ENCODE measurements at regions not wholly inside any gene's neighbourhood (a gene's known extent, or its start where the extent isn't known, plus 50 kb on each side); places are given as distances from the start of the nearest gene placed in this dataset.

DNA sequence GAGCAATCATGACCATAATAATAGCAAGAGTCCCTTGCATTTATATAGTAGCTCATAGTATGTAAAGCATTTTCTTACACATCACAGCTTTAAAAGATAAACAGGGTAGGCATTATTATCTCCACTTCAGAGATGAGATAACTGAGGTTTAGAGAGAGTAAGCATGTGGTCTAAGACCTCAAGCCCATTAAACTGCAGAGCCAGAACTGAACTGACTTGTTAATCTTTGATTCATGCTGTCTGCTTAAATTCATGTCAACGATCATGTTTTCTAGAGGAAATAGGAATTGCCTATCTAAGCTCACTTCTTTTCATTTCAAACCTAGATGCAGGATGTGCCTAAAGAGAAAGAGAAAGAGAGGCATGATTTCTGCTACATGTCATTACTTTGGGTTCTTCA, 524.8 kb downstream of the PTPRC start:
- POLR2A ChIA-PET: no interaction called here
- H3K4me3 ChIP-seq (ENCODE audit: low read depth, low read length): no peak overlapping the region
- CTCF ChIA-PET: no interaction called here

DNA sequence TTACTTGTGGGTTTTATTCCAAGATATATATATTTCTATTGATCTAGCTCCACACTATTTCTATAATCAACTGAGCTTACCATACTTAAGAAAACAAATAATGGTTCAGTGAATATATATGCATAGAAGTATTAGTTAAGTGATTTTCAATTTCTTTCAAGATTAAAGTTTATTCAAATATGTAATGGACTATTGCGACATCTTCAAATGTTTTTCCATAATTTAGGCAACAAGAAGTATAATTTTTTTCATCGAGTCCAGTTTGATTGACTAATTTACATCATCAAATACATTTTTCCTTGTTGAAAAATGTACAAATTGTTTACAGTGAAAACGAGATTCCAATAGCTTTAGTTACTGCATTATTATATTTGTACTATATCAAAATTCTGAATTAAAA, 528.6 kb downstream of the PTPRC start:
- ChIA-PET CTCF (no interaction called here), POLR2A (no interaction called here)
- no peak for TF ChIP-seq ZNF202 (tag by site-specific recombination; IDR thresholded peaks at IDR 0.05; ENCODE audit: borderline replicate concordance)
- TF ChIP-seq, protein P1, sequence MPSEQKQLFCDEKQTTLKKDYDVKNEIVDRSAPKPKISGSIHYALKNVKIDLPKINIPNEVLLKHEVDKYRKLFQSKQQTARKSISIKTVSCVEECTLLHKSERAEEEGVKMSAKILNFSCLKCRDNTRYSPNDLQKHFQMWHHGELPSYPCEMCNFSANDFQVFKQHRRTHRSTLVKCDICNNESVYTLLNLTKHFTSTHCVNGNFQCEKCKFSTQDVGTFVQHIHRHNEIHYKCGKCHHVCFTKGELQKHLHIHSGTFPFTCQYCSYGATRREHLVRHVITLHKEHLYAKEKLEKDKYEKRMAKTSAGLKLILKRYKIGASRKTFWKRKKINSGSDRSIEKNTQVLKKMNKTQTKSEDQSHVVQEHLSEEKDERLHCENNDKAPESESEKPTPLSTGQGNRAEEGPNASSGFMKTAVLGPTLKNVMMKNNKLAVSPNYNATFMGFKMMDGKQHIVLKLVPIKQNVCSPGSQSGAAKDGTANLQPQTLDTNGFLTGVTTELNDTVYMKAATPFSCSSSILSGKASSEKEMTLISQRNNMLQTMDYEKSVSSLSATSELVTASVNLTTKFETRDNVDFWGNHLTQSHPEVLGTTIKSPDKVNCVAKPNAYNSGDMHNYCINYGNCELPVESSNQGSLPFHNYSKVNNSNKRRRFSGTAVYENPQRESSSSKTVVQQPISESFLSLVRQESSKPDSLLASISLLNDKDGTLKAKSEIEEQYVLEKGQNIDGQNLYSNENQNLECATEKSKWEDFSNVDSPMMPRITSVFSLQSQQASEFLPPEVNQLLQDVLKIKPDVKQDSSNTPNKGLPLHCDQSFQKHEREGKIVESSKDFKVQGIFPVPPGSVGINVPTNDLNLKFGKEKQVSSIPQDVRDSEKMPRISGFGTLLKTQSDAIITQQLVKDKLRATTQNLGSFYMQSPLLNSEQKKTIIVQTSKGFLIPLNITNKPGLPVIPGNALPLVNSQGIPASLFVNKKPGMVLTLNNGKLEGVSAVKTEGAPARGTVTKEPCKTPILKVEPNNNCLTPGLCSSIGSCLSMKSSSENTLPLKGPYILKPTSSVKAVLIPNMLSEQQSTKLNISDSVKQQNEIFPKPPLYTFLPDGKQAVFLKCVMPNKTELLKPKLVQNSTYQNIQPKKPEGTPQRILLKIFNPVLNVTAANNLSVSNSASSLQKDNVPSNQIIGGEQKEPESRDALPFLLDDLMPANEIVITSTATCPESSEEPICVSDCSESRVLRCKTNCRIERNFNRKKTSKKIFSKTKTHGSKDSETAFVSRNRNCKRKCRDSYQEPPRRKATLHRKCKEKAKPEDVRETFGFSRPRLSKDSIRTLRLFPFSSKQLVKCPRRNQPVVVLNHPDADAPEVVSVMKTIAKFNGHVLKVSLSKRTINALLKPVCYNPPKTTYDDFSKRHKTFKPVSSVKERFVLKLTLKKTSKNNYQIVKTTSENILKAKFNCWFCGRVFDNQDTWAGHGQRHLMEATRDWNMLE (tag by site-specific recombination; conservative IDR thresholded peaks at IDR 0.05; ENCODE audit: low read depth): no peak
- Histone ChIP-seq H3K36me3 (ENCODE audit: control insufficient read depth in 2 of 2, insufficient read depth in 1 of 2, low read length in 2 of 2) (no peaks in the 10 kb centered on the region), H3K4me1 (ENCODE audit: control insufficient read depth, insufficient read depth, low read length) (no peaks in the 10 kb centered on the region), H3K4me3 (ENCODE audit: low read depth, low read length) (no peak overlapping the region), H3K9me3 (ENCODE audit: control insufficient read depth, insufficient read depth, low read depth, low read length) (no peaks in the 10 kb centered on the region), H3K27ac (ENCODE audit: extremely low read depth, low read depth, low read length) (no peak overlapping the region)

More for the DNA sequence above, 524.8 kb downstream of the PTPRC start:
- TF ChIP-seq ZBTB17 (tag by site-specific recombination; IDR thresholded peaks at IDR 0.05) (no peak), ZNF747 (tag by site-specific recombination; IDR thresholded peaks at IDR 0.05) (no peak), YY2 (tag by site-specific recombination; IDR thresholded peaks at IDR 0.05) (no peak), ZNF529 (tag by site-specific recombination; IDR thresholded peaks at IDR 0.05; ENCODE audit: insufficient replicate concordance) (no peak), SP2 (tag by site-specific recombination; IDR thresholded peaks at IDR 0.05) (no peak), ZNF19 (tag by site-specific recombination; IDR thresholded peaks at IDR 0.05; ENCODE audit: low read depth) (no peak), ZFP41 (tag by site-specific recombination; IDR thresholded peaks at IDR 0.05; ENCODE audit: borderline replicate concordance) (no peak), ZNF560 (tag by site-specific recombination; IDR thresholded peaks at IDR 0.05; ENCODE audit: borderline replicate concordance) (no peak), ZNF140 (tag by site-specific recombination; IDR thresholded peaks at IDR 0.05) (no peak)
- TF ChIP-seq, protein P2, sequence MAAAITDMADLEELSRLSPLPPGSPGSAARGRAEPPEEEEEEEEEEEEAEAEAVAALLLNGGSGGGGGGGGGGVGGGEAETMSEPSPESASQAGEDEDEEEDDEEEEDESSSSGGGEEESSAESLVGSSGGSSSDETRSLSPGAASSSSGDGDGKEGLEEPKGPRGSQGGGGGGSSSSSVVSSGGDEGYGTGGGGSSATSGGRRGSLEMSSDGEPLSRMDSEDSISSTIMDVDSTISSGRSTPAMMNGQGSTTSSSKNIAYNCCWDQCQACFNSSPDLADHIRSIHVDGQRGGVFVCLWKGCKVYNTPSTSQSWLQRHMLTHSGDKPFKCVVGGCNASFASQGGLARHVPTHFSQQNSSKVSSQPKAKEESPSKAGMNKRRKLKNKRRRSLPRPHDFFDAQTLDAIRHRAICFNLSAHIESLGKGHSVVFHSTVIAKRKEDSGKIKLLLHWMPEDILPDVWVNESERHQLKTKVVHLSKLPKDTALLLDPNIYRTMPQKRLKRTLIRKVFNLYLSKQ (tag by site-specific recombination; IDR thresholded peaks at IDR 0.05; ENCODE audit: borderline replicate concordance): no peak
- Histone ChIP-seq H3K9me3 (ENCODE audit: control insufficient read depth, insufficient read depth, low read depth, low read length) (no peaks in the 10 kb centered on the region), H3K27ac (ENCODE audit: extremely low read depth, low read depth, low read length) (no peak overlapping the region), H3K36me3 (ENCODE audit: control insufficient read depth in 2 of 2, insufficient read depth in 1 of 2, low read length in 2 of 2) (no peaks in the 10 kb centered on the region), H3K4me1 (ENCODE audit: control insufficient read depth, insufficient read depth, low read length) (no peaks in the 10 kb centered on the region)

DNA sequence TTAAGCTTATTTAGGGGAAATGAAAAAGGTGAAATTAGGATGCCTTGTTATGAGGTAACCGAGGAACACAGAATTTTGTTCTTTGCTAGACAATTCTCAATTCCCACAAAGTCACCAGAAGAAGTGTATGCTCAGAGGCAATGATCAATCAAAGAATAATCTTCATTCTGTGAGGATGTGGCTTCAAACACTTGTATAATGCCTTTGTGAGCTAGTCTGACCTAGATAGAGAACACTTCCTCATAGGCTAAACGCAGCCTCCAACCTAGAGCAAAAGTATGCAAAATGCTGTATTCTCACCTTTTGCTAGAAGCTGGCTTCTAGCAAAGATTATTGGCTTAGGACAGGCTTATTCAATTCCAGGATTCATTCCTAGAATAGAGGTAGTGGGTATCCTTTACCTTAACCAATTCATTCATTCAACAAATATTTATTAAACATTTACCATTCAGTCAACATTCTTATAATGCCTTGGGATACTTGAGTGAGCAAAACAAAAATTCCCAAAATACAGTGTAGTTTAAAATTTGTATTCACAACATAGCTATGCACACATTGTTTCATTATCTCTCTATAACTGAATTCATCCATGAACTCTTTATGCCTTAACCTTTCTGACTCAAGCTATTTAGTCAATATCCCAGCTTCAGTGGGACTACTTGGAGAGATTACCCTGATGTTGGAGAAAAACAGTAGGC, 530.2 kb downstream of the PTPRC start:
- POLR2A ChIA-PET: no interaction called here
- TF ChIP-seq ZNF146 (tag by site-specific recombination; IDR thresholded peaks at IDR 0.05) (no peak), ZNF121 (tag by site-specific recombination; IDR thresholded peaks at IDR 0.05) (no peak), ZNF426 (tag by site-specific recombination; IDR thresholded peaks at IDR 0.05) (no peak), IKZF3 (tag by site-specific recombination; IDR thresholded peaks at IDR 0.05) (no peak), ZNF350 (tag by site-specific recombination; IDR thresholded peaks at IDR 0.05) (no peak), ZFP37 (tag by site-specific recombination; IDR thresholded peaks at IDR 0.05) (no peak), ZNF791 (tag by site-specific recombination; IDR thresholded peaks at IDR 0.05) (no peak), ZNF184 (tag by site-specific recombination; IDR thresholded peaks at IDR 0.05) (no peak), ZNF169 (tag by site-specific recombination; IDR thresholded peaks at IDR 0.05) (no peak), ZNF324 (tag by site-specific recombination; IDR thresholded peaks at IDR 0.05) (no peak), SP2 (tag by site-specific recombination; IDR thresholded peaks at IDR 0.05) (no peak), ZNF2 (tag by site-specific recombination; IDR thresholded peaks at IDR 0.05) (no peak)
- TF ChIP-seq, protein P3, sequence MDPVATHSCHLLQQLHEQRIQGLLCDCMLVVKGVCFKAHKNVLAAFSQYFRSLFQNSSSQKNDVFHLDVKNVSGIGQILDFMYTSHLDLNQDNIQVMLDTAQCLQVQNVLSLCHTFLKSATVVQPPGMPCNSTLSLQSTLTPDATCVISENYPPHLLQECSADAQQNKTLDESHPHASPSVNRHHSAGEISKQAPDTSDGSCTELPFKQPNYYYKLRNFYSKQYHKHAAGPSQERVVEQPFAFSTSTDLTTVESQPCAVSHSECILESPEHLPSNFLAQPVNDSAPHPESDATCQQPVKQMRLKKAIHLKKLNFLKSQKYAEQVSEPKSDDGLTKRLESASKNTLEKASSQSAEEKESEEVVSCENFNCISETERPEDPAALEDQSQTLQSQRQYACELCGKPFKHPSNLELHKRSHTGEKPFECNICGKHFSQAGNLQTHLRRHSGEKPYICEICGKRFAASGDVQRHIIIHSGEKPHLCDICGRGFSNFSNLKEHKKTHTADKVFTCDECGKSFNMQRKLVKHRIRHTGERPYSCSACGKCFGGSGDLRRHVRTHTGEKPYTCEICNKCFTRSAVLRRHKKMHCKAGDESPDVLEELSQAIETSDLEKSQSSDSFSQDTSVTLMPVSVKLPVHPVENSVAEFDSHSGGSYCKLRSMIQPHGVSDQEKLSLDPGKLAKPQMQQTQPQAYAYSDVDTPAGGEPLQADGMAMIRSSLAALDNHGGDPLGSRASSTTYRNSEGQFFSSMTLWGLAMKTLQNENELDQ (tag by site-specific recombination; IDR thresholded peaks at IDR 0.05; ENCODE audit: low read depth): no peak

More for the DNA sequence above, 530.2 kb downstream of the PTPRC start:
- Histone ChIP-seq H3K27ac (ENCODE audit: extremely low read depth, low read depth, low read length) (no peak overlapping the region), H3K4me1 (ENCODE audit: control insufficient read depth, insufficient read depth, low read length) (no peaks in the 10 kb centered on the region), H3K36me3 (ENCODE audit: control insufficient read depth in 2 of 2, insufficient read depth in 1 of 2, low read length in 2 of 2) (no peaks in the 10 kb centered on the region), H3K9me3 (ENCODE audit: control insufficient read depth, insufficient read depth, low read depth, low read length) (no peaks in the 10 kb centered on the region), H3K4me3 (ENCODE audit: low read depth, low read length) (no peak overlapping the region)
- CTCF ChIA-PET: no interaction called here

All from HEK293 (cell line).